ENCODE measurements at regions not wholly inside any gene's neighbourhood (a gene's known extent, or its start where the extent isn't known, plus 50 kb on each side); places are given as distances from the start of the nearest gene placed in this dataset.

- TF ChIP-seq POLR2A (IDR thresholded peaks at IDR 0.05), result no peak
- TF ChIP-seq CTCF (IDR thresholded peaks at IDR 0.05), result no peak
- TF ChIP-seq EP300 (IDR thresholded peaks at IDR 0.05), result no peak
- TF ChIP-seq POLR2AphosphoS5 (IDR thresholded peaks at IDR 0.05), result no peak
Observed at GRCh38 chr17:27082023-27082774, 211.7 kb upstream of the WSB1 start.

Measured in upper lobe of left lung (tissue), 4 donors.